Suppressor macrophage treated with lipopolysaccharide for 1 hour (primary cell): ENCODE measurements at regions not wholly inside any gene's neighbourhood (a gene's known extent, or its start where the extent isn't known, plus 50 kb on each side); places are given as distances from the start of the nearest gene placed in this dataset.

Source experiments
- DNase-seq, 3 donors: peaks; one replicate each; pipeline ENCODE4 v3.0.0-alpha.2; 2020 to 2022

- DNase-seq: no peak
Measured at GRCh38 chr15:62474771-62475124, 309.7 kb upstream of the C2CD4B start.

- no peak for DNase-seq
Measured at GRCh38 chr15:62475591-62475990, 310.5 kb upstream of the C2CD4B start.

DNA sequence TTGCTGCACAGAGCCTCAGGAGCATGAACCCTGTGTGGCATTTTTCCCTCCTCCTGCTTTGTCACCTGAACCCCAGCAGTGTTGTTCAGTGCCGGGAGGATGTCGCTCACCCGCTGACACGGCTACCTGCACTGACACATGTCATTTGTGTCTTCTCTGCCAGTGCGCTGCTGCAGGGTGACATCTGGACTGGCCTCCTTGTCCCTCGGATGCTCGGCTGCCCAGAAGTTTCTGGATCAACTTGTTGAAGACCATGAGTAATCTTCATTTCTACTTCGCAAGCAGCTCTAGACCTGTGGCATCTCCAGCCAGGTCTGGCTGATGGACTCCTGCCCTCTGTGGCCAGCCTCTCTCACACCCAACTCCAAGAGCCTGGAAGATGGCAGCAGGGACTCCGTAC is 311.1 kb upstream of the C2CD4B start:
- DNase-seq: no peak

DNA sequence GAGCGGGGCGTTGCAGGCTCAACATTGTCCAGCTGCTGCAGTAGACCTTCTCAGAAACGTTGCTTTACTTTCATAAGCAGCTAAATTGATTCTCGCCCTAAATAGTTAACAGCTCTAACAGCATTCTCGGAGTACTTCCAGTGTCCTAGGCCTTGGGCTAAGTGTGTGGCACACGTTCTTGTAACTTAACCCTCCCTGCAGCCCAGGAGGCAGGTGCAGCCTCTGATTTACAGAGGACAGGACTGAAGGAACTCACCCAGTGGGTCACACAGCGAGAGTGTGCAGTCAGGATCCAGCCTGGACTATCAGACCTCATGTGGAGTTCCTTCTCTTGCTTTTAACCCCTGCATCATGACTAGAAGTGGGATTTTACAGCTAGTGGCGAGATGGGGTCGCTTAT is 312.8 kb upstream of the C2CD4B start:
- DNase-seq: no peak

DNA sequence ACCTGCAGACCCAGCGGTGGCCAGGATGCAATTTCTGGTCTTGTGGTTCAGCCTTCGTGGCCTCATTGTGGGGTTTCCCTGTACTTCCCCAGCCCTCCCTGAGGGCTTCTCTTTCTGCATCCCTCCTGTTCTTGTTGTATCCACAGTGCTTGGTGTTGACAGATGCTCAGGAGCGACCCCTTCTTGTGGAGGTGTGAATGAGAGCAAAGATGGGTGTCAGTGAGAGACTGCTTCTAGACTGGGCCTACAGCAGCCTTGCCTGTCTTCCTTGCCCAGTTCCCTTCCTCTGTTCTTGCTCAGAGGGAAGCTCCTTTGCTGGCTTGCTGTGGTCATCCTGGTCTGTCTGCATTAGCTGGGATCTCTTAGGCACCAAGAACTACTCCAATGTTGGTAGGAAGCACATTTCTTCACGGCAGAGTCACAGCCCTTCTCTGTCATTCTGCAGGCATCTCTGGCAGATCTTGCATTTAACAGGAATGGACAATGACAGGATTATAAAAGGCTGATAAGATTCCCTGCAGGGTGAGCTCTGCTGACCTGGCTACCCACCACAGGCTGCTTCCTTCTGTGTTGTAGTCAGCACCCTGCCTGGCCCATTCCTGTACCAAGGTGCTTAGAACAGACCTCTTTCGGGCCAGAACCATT is 317.8 kb upstream of the C2CD4B start:
- DNase-seq: peak; percentile 77 to 83 (median 80)

- DNase-seq: no peak
Measured at GRCh38 chr15:62483814-62484213, 318.7 kb upstream of the C2CD4B start.

GRCh38 chr15:62485170-62485720 is 320.2 kb upstream of the C2CD4B start:
- no peak for DNase-seq

DNA sequence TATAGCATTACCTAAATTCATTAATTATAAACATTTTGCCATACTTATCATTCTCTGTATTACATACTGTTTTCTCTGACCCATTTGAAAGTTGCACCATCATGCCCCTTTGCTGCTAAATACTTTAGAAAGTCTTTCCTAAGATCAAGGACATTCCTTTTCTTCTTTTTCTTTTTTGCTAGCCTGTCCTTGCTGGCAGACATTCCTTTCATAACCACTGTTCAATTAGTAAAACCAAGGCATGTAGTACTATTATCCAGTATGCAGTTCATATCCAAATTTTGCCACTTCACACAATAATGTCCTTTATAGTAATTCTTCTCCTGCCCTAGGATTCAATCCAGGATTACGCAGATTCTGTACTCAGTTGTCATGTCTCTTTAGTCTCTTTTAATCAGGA is 321.0 kb upstream of the C2CD4B start:
- DNase-seq: no peak

DNA sequence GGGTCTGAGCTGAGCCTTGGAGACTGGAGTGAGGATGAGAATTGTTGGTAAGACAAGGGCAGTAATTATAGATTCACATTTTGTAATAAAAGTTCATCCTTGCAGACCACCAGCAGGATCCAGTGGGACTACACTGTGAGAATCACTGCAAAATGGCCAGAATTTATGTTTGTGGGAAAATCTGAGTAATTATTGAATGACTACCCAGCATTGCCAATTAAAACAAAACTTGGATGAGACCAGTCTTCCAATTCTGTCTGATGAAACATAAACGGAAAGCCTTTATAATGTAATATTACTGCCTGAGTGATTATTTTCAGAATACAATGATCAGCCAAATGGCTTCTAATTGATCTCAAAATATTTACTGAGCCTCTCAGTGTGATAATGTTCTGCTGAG is 323.3 kb upstream of the C2CD4B start:
- no peak for DNase-seq

DNA sequence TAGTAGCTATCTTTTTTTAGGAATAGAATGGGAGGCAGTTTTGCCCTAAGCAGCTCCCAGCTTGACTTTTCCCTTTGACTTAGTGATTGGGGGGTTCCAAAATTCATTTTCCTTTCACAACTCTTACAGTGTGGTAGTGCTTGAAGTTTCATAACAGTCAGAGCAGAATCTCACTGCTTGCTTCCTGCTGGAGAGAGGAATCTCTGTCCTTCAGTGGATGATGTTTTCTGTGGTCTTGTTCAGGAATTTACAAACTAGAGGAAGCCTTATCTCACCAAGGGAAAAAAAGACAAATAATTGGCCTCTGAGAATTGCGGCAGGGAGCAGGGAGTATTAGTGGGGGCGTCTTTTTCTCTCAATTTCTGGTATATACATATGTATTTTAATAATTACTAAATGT is 326.6 kb upstream of the C2CD4B start:
- no peak for DNase-seq

DNA sequence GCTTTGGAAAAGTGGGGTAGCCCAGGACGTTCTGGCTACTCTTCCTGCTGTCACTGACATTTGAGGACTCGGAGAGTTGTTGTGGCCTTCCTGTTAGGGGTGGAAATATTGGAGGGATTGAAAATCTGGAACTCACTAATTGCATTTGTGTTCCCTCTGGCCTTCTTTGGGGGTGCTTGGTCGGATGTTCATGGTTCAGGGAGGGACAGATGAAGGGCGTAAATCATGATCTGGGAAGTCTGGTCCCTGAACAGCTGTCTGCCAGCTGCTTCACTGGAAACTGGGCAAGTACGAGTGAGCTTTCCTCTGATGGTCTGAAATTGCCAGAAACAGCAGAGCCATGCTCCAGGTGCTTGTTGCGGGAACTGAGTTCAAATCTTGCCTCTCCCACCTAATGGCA is 327.8 kb upstream of the C2CD4B start:
- DNase-seq: no peak

DNA sequence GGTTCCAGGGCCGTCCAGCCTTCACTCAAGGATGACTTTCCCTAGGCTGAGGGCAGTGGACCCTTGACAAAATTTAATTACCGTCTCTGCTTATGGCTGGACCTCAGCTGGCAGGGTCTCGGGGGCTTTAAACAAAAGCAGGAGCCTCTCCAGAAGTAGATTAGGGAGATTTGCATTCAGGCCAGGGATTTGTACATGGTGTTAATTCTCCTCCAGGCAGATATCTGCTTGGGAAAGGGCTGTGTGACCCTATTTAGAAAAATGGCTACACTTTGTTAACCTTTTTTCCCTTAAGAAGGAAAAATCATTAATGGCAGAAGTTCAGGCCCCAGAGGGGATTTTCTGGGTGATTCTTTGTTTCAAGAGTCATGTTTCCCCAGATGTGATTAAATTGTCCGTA is 329.1 kb upstream of the C2CD4B start:
- DNase-seq: no peak

- DNase-seq: no peak
Measured at GRCh38 chr15:62495670-62496614, 330.9 kb upstream of the C2CD4B start.

- no peak for DNase-seq
Measured at GRCh38 chr15:62497356-62497755, 332.3 kb upstream of the C2CD4B start.

- DNase-seq: no peak
Measured at GRCh38 chr15:62498278-62498677, 333.2 kb upstream of the C2CD4B start.

DNA sequence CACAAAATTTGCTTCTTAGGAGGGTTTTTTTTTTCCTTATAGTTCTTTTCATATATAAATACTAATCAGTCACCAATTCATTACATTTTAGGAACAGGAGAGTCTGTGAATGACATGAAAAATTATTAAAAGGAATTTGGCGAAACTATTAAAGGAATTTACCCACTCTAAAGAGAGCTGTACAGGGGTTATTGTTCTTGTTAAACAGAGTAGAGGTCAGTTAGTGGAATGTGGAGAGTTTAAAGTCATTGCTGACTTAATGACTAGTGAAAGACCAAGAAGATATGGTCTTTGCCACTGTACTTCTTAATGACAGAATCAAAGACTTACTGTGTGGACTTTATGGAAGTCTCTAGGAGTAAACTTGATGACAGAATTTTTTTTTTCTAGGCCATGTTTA is 333.6 kb upstream of the C2CD4B start:
- no peak for DNase-seq

DNA sequence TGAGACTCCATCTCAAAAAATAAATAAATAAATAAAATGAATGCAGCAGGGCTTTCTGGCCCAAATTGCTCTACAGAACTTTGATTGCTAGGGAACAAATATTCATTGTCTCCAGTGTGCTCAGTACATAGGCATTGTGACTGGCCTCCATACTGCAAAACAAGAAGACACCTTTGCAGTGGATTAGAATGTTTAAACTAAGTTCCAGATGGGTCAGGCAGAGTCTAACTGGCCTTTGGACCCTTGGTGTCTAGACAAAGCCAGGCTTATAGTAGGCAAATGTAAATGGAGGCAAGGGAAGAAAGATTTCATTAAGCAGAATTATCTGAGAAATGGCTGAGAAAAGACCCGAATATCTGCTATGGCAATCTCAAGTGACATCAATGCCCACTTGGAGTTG is 335.2 kb upstream of the C2CD4B start:
- no peak for DNase-seq

DNA sequence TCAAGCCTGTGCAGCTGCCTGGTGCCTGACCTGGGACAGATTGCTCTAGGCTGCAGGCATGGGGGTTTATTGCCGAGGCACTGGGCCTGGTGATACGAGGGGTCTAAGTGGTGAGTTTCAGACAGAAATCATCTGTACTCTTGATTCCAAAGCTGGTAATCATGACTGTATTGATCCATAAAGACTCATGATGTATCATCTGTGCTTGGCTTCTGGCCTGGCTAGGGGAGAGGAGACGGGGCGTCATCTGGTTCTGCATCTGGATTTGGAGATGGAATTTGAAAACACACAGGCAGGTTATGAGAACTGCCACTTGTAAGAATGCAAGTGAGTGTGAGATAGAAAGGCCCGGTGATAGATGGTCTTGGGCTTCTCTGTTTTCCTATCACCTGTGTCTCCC is 337.4 kb upstream of the C2CD4B start:
- DNase-seq: no peak

DNA sequence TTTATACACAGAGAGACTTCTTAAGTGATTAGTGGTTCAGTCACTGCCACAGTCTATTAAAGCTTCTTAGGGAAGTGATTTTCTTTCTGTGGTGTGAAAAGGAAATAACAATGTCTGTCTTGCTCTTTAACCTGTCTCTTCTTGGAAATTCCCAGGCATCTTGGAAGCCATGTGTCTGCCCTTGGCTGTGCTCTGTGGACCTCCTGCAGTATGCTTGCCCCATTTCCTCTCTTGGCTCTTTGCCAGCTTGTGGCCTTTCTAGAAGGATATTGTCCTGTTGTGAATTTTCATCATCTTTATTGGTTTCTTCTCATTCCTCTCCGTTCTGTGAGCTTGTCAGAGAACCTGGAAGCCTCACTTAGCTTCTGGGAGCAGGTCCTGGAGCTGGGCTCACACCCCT is 338.4 kb upstream of the C2CD4B start:
- peak in 2 of 3 donors; percentile 6 to 7 for DNase-seq

- DNase-seq: no peak
Measured at GRCh38 chr15:62505762-62506161, 340.7 kb upstream of the C2CD4B start.

DNA sequence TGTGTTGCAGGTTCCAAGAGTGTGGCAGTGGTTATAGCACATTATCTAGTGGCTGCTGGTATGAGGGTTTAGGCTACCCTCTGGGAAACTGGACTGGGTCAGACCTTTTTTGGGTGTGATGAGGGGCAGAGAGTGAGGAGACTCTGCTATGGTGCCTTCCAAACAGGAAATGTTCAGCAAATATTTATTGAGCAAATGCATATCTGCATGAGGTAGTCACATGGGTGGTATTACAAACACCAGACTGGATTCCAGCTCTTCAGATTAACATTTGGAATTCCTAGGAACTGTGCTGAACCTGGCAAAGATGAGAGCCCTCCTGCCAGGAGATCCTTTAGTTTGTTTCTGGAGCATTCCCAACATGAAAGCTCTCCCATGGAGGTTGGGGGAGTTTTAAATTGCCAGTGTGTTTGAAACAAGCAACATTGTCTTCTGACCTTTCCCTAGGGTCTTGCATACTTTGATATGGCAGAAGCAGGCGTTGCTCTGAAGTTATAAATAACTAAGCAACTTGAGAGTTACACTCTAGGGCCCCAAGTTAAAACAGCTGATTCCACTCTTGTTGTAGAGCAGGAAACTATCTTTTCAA is 341.2 kb upstream of the C2CD4B start:
- DNase-seq: no peak

GRCh38 chr15:62509395-62509958 is 344.4 kb upstream of the C2CD4B start:
- no peak for DNase-seq

- no peak for DNase-seq
Measured at GRCh38 chr15:62510791-62511190, 345.7 kb upstream of the C2CD4B start.
